ENCODE measurements at regions not wholly inside any gene's neighbourhood (a gene's known extent, or its start where the extent isn't known, plus 50 kb on each side); places are given as distances from the start of the nearest gene placed in this dataset.

GRCh38 chr14:80095623-80096022 lies 115.7 kb downstream of the DIO2 start:
- H3K27me3 Mint-ChIP-seq (ENCODE audit: insufficient read depth): no peaks in the 10 kb centered on the region
- H3K9me3 ChIP-seq (ENCODE audit: control insufficient read depth, low read length): no peaks in the 10 kb centered on the region
- no peaks in the 10 kb centered on the region for H3K36me3 Mint-ChIP-seq (ENCODE audit: low read depth)
- no peaks in the 10 kb centered on the region for H3K4me1 Mint-ChIP-seq
- DNase-seq: no peak
- no peak overlapping the region for H3K27ac Mint-ChIP-seq
- no peak overlapping the region for H3K4me3 Mint-ChIP-seq
- no peaks in the 10 kb centered on the region for H3K9me3 Mint-ChIP-seq
- WGBS, 2 experiments (ENCODE audit: insufficient coverage in 1 of 2, insufficient read length in 1 of 2): 96% methylated on average over 4 of the region's 4 CpGs
- no peak overlapping the region for H3K9ac ChIP-seq (ENCODE audit: extremely low read depth, low read length, poor library complexity, severe bottlenecking)
- TF ChIP-seq CTCF (conservative IDR thresholded peaks at IDR 0.05): no peak
- H3K27ac ChIP-seq (ENCODE audit: low read depth, low read length): no peak overlapping the region
- no peak overlapping the region for H3K4me3 ChIP-seq (ENCODE audit: low read length)
- no peaks in the 10 kb centered on the region for H3K27me3 ChIP-seq (ENCODE audit: control insufficient read depth, insufficient read depth, low read length, poor library complexity, severe bottlenecking)
- H3K36me3 ChIP-seq (ENCODE audit: control insufficient read depth, insufficient read depth, low read length): no peaks in the 10 kb centered on the region
- H3K4me1 ChIP-seq (ENCODE audit: control insufficient read depth, insufficient read depth, low read length): no peaks in the 10 kb centered on the region

- Histone ChIP-seq H3K9ac (ENCODE audit: extremely low read depth, low read length, poor library complexity, severe bottlenecking) (no peak overlapping the region), H3K27ac (ENCODE audit: low read depth, low read length) (no peak overlapping the region), H3K36me3 (ENCODE audit: control insufficient read depth, insufficient read depth, low read length) (no peaks in the 10 kb centered on the region), H3K9me3 (ENCODE audit: control insufficient read depth, low read length) (peaks cover 9% of the 10 kb centered on the region), H3K4me1 (ENCODE audit: control insufficient read depth, insufficient read depth, low read length) (no peaks in the 10 kb centered on the region), H3K4me3 (ENCODE audit: low read length) (no peak overlapping the region), H3K27me3 (ENCODE audit: control insufficient read depth, insufficient read depth, low read length, poor library complexity, severe bottlenecking) (no peaks in the 10 kb centered on the region)
- WGBS, 2 experiments (ENCODE audit: insufficient coverage in 1 of 2, insufficient read length in 1 of 2): 80 to 91% methylated on average over 1 of the region's 1 CpG
- Mint-ChIP-seq H3K4me3 (no peak overlapping the region), H3K4me1 (no peaks in the 10 kb centered on the region), H3K9me3 (peaks cover 31% of the 10 kb centered on the region), H3K27me3 (ENCODE audit: insufficient read depth) (no peaks in the 10 kb centered on the region), H3K27ac (no peak overlapping the region), H3K36me3 (ENCODE audit: low read depth) (no peaks in the 10 kb centered on the region)
- DNase-seq: no peak
- TF ChIP-seq CTCF (conservative IDR thresholded peaks at IDR 0.05): no peak
Measured at GRCh38 chr14:80087411-80087810, 123.9 kb downstream of the DIO2 start.

- H3K4me3 Mint-ChIP-seq: no peak overlapping the region
- H3K4me1 ChIP-seq (ENCODE audit: control insufficient read depth, insufficient read depth, low read length): no peaks in the 10 kb centered on the region
- H3K27me3 ChIP-seq (ENCODE audit: control insufficient read depth, insufficient read depth, low read length, poor library complexity, severe bottlenecking): no peaks in the 10 kb centered on the region
- peaks cover 21% of the 10 kb centered on the region for H3K9me3 Mint-ChIP-seq
- no peaks in the 10 kb centered on the region for H3K36me3 ChIP-seq (ENCODE audit: control insufficient read depth, insufficient read depth, low read length)
- no peaks in the 10 kb centered on the region for H3K36me3 Mint-ChIP-seq (ENCODE audit: low read depth)
- no peak overlapping the region for H3K4me3 ChIP-seq (ENCODE audit: low read length)
- peaks cover 9% of the 10 kb centered on the region for H3K9me3 ChIP-seq (ENCODE audit: control insufficient read depth, low read length)
- no peak for TF ChIP-seq CTCF (conservative IDR thresholded peaks at IDR 0.05)
- DNase-seq: no peak
- no peak overlapping the region for H3K27ac Mint-ChIP-seq
- H3K9ac ChIP-seq (ENCODE audit: extremely low read depth, low read length, poor library complexity, severe bottlenecking): no peak overlapping the region
- no peaks in the 10 kb centered on the region for H3K4me1 Mint-ChIP-seq
- 90 to 100% methylated on average over 2 of the region's 2 CpGs for WGBS, 2 experiments (ENCODE audit: insufficient coverage in 1 of 2, insufficient read length in 1 of 2)
- no peaks in the 10 kb centered on the region for H3K27me3 Mint-ChIP-seq (ENCODE audit: insufficient read depth)
- H3K27ac ChIP-seq (ENCODE audit: low read depth, low read length): no peak overlapping the region
Measured at GRCh38 chr14:80084196-80084595, 127.1 kb downstream of the DIO2 start.

Data from endodermal cell (in vitro differentiated cells).